A673 (cell line): ENCODE measurements at regions not wholly inside any gene's neighbourhood (a gene's known extent, or its start where the extent isn't known, plus 50 kb on each side); places are given as distances from the start of the nearest gene placed in this dataset.

ENCODE experiments used
- BruUV-seq: library from RNA; stranded (reverse); fragments of 400-500 nt; replicated peaks from 2 replicates; lab custom pipeline; 2021; lab: Mats Ljungman, UMichigan
- CTCF ChIA-PET: fragments of 300-600 bp; sonication (Branson Sonifier 250); formaldehyde crosslinking; loops from one replicate; lab custom pipeline; 2022; ENCODE audit warnings: antibody characterized with exemption; lab: Charles Lee
- POLR2A ChIA-PET: fragments of 300-600 bp; sonication (Branson Sonifier 250); formaldehyde crosslinking; loops from one replicate; lab custom pipeline; 2022; ENCODE audit warnings: antibody characterized with exemption; ENCODE audit not compliant: low non-redundant PET; lab: Charles Lee
- DNase-seq: peaks from one replicate; pipeline ENCODE4 v3.0.0-alpha.2; 2015; ENCODE audit warnings: low spot score
- H3K27ac ChIP-seq: fragments of 200-600 bp; sonication (generic); 2 replicates; pipeline ENCODE4 v1.5.1; 2016; ENCODE audit warnings: mixed run types, low read depth, mild to moderate bottlenecking, mixed read lengths, antibody characterized with exemption, low read length; ENCODE audit not compliant: poor library complexity, severe bottlenecking
- H3K27me3 ChIP-seq: fragments of 200-600 bp; sonication (generic); replicated peaks from 2 replicates; pipeline ENCODE4 v1.6.1; 2017; ENCODE audit warnings: mixed run types, low read depth, mild to moderate bottlenecking, mixed read lengths, antibody characterized with exemption, low read length; ENCODE audit not compliant: insufficient read depth, poor library complexity
- H3K36me3 ChIP-seq: fragments of 200-600 bp; sonication (generic); 2 replicates; pipeline ENCODE4 v1.6.1; 2016; ENCODE audit warnings: mixed run types, mild to moderate bottlenecking, mixed read lengths, antibody characterized with exemption, low read length; ENCODE audit not compliant: insufficient read depth, poor library complexity, severe bottlenecking
- H3K4me1 ChIP-seq: fragments of 200-600 bp; sonication (generic); 2 replicates; pipeline ENCODE4 v1.6.1; 2017; ENCODE audit warnings: mixed run types, mild to moderate bottlenecking, mixed read lengths, antibody characterized with exemption, low read length; ENCODE audit not compliant: insufficient read depth, poor library complexity, severe bottlenecking
- H3K4me3 ChIP-seq: fragments of 200-600 bp; sonication (generic); 2 replicates; pipeline ENCODE4 v1.5.1; 2016; ENCODE audit warnings: low read depth, mixed run types, mild to moderate bottlenecking, mixed read lengths, low read length; ENCODE audit not compliant: poor library complexity, severe bottlenecking
- H3K9me3 ChIP-seq: fragments of 200-600 bp; sonication (generic); 2 replicates; pipeline ENCODE4 v1.6.1; 2016; ENCODE audit warnings: mixed run types, low read depth, mild to moderate bottlenecking, mixed read lengths, antibody characterized with exemption, low read length; ENCODE audit not compliant: poor library complexity, severe bottlenecking
- EZH2 ChIP-seq: fragments of 200-600 bp; sonication (generic); IDR thresholded peaks from 2 replicates; pipeline ENCODE4 v1.6.1; 2017; ENCODE audit warnings: borderline replicate concordance, low read depth, mild to moderate bottlenecking, mixed read lengths, antibody characterized with exemption, low read length; ENCODE audit not compliant: poor library complexity, severe bottlenecking
- intact Hi-C: fragments of 100-400 bp; cut with micrococcal nuclease; formaldehyde crosslinking; loops from one replicate; pipeline ENCODE4 v1.10.0; 2022; ENCODE audit not compliant: unreplicated experiment
- TF ChIP-seq, protein P1 (sequence below): fragments of 300-800, 200-600 bp; sonication (generic); conservative IDR thresholded peaks from 2 replicates; pipeline ENCODE4 v1.5.1; 2017; ENCODE audit warnings: low read depth, mild to moderate bottlenecking, antibody characterized with exemption, low read length, moderate library complexity, mixed read lengths

DNA sequence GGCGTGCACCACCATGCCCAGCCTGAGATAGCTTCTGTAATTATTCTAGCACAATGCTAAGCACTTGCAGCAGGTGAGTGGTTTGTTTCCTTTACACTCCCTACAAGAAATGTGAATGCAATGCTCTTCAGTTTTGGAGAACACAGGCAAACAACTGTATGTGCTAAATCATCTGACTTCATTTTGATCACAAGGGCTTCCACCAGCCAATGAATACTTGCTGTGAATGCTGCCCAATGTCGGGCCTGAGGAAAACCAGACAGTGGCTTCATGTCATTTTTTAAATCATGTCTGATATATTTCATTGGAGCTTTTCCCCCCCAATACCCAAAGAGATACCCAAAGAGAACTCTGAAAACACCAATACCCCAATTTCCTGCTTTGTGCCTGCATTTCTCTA is 155.6 kb upstream of the XPO1 start:
- ChIA-PET POLR2A (no interaction called here), CTCF (no interaction called here)
- no TSS peak for BruUV-seq
- Histone ChIP-seq H3K36me3 (no peaks in the 10 kb centered on the region), H3K4me1 (no peaks in the 10 kb centered on the region), H3K27me3 (no peaks in the 10 kb centered on the region), H3K9me3 (no peaks in the 10 kb centered on the region), H3K27ac (no peak overlapping the region), H3K4me3 (no peak overlapping the region)
- no peak for DNase-seq
- TF ChIP-seq, protein P1, sequence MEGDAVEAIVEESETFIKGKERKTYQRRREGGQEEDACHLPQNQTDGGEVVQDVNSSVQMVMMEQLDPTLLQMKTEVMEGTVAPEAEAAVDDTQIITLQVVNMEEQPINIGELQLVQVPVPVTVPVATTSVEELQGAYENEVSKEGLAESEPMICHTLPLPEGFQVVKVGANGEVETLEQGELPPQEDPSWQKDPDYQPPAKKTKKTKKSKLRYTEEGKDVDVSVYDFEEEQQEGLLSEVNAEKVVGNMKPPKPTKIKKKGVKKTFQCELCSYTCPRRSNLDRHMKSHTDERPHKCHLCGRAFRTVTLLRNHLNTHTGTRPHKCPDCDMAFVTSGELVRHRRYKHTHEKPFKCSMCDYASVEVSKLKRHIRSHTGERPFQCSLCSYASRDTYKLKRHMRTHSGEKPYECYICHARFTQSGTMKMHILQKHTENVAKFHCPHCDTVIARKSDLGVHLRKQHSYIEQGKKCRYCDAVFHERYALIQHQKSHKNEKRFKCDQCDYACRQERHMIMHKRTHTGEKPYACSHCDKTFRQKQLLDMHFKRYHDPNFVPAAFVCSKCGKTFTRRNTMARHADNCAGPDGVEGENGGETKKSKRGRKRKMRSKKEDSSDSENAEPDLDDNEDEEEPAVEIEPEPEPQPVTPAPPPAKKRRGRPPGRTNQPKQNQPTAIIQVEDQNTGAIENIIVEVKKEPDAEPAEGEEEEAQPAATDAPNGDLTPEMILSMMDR: no peak
- TF ChIP-seq EZH2: no peak
- intact Hi-C loops: no loop called here

DNA sequence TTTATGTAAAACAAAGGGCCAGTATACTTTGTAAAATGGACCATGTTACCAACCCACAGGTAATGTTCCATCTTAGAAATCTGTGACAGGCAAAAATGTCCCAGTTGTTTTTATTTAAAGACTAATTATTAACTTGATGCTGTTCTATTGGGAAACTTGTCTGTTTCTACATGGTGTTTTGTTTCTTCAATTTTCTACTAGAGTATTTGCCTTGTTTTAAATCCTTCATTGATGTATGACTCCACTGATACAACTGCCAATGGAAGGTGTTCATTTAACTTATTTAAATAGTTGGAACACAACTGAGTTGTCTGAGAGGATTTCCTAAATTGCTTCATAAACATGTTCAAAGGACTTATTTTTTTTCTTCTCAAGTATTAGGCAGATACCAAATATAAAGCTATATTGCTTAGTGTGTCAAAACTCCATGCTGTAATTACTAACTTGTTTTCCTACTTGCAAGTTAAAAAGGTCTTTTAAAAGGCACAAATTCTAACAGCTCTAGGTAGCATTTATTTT is 152.0 kb upstream of the XPO1 start:
- CTCF ChIA-PET: no interaction called here

DNA sequence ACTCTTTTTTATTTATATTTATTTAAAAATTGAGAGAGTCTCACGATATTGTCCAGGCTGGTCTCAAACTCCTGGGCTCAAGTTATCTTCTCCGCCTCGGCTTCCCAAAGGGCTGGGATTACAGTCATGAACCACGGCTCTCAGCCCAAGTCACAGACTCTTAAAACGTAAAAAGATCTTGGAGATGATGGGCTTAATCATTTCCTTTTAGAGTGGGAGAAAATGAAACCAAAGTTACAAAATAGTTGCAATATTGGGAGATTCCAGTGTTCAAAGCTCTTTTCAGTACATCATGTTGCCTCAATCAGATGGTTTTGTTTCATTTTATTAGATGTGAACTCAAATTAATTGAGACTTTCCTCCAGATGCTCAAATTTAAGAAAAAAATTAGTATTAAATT is 151.4 kb upstream of the XPO1 start:
- H3K36me3 ChIP-seq: no peaks in the 10 kb centered on the region
- H3K9me3 ChIP-seq: no peaks in the 10 kb centered on the region
- intact Hi-C loops: no loop called here
- BruUV-seq: no TSS peak
- no peaks in the 10 kb centered on the region for H3K4me1 ChIP-seq
- H3K27me3 ChIP-seq: no peaks in the 10 kb centered on the region
- TF ChIP-seq, protein P1: no peak
- TF ChIP-seq EZH2: no peak
- no peak overlapping the region for H3K4me3 ChIP-seq
- CTCF ChIA-PET: no interaction called here
- no peak for DNase-seq
- H3K27ac ChIP-seq: no peak overlapping the region
- POLR2A ChIA-PET: no interaction called here

More for the DNA sequence above, 152.0 kb upstream of the XPO1 start:
- BruUV-seq: no TSS peak
- Histone ChIP-seq H3K27me3 (no peaks in the 10 kb centered on the region), H3K27ac (no peak overlapping the region), H3K4me1 (no peaks in the 10 kb centered on the region), H3K4me3 (no peak overlapping the region), H3K9me3 (no peaks in the 10 kb centered on the region), H3K36me3 (no peaks in the 10 kb centered on the region)
- intact Hi-C loops: no loop called here
- TF ChIP-seq EZH2: no peak
- TF ChIP-seq, protein P1: no peak
- DNase-seq: no peak
- POLR2A ChIA-PET: no interaction called here
